Stimulated activated CD4-positive, alpha-beta T cell treated with anti-CD3 and anti-CD28 coated beads, Interleukin-15, amount 100 ng/mL, for 24 hours (primary cell): ENCODE measurements at regions not wholly inside any gene's neighbourhood (a gene's known extent, or its start where the extent isn't known, plus 50 kb on each side); places are given as distances from the start of the nearest gene placed in this dataset.

ENCODE experiments used
- DNase-seq: peaks from one replicate; pipeline ENCODE4 v3.0.0-alpha.2; 2020

- DNase-seq: no peak
Observed at GRCh38 chr9:116067566-116067965, 86.0 kb upstream of the PAPPA start.

GRCh38 chr9:116070256-116070914, 83.2 kb upstream of the PAPPA start:
- no peak for DNase-seq

DNA sequence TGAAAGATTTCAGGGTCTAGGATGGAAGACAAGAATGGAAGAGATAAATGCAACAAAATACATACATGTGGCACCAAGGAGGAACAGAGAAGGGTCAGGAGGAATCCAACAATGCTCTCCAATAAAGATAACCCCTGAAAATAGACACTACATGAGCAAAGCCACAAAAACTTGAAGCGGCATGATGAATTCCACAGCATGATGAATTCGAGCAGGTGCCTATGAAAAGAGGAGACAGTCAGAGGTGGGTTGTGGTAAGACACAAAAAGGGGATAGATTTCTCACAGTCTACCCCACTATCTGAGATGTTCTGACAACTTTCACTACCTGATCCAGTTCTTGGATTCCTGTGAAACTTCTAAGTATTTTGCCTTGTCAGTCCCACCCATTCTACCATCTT, 81.5 kb upstream of the PAPPA start:
- DNase-seq: no peak

- no peak for DNase-seq
Observed at GRCh38 chr9:116073826-116074225, 79.8 kb upstream of the PAPPA start.

- no peak for DNase-seq
Observed at GRCh38 chr9:116074658-116075057, 78.9 kb upstream of the PAPPA start.

DNA sequence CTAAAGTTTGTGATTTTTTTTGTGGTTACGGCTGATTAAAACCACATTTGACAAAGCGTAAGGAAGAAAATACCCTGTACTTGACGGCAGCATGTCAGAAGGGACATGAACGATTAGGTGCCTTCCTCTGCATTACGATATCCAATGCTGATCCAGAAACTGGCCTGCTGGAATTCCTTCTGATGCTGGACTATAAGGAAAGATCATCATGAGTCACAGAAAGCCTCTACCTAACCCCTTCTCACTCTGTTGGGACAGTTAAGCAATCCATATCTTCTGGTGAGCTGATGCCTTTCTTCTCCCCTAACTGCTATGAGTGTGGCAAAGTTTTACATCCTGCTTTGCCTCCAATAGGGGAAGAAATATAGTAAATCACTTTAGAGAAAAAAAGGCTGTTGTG, 78.4 kb upstream of the PAPPA start:
- DNase-seq: no peak

DNA sequence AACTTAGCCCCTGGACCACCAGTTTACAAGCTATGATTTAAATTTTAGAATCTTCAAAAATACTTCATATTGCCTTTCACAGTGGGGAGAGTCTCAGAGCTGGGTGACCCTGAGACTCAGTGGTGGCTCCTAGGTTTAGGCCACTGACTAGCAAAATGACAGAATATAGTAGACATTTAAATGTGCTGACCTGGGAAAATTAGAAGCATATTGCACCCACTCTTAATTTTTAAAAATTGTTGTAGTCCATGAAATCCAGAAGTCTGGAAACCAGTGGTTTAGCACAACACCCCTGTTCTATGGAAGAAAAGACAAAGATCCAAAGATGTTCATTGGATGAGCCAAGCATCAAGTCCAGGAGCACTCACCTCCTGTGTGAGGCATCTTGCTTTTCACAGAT, 75.0 kb upstream of the PAPPA start:
- no peak for DNase-seq

GRCh38 chr9:116080561-116080960, 73.0 kb upstream of the PAPPA start:
- DNase-seq: no peak

GRCh38 chr9:116081435-116082115, 72.0 kb upstream of the PAPPA start:
- DNase-seq: no peak

GRCh38 chr9:116083837-116084236, 69.8 kb upstream of the PAPPA start:
- no peak for DNase-seq

GRCh38 chr9:116084497-116084896, 69.1 kb upstream of the PAPPA start:
- no peak for DNase-seq

DNA sequence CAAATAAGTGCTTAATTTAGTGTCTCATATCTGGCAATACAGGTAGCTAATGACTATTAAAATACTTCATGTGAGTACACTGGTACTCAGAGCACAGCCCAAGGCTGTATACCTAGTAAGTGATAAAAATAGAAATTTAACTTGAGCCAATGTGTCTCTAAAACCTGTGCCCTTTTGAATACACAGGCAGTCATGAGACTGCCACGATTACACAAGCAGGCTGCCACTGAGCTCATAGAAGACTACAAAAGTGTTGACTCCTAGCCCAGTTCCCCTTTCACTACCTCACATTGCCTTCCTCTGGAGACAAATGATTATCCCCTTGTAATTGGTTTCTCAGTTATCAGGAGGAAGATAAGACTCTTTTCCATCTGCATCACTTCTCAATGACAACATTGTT, 66.3 kb upstream of the PAPPA start:
- no peak for DNase-seq

DNA sequence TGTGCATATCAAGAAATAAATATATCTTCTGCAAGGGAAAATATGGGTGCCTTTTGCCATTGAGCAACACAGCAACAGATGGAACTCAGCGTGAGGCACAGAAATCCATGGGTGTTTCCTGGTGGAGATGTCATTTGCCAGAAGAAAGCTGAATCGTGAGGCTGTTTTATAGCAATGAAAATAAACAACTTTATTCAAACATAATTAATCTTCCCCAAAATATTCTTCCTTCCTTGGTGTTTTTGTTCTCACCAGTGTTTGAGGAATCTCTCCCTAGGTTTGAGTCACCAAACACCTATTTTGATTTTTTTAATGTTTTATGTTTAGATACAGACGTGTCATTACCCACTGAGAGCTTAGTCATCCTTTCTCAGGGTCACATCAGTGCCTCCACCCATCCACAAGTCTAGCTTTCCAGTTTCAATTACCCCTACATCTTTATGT, 65.8 kb upstream of the PAPPA start:
- DNase-seq: no peak

GRCh38 chr9:116088396-116088795, 65.2 kb upstream of the PAPPA start:
- DNase-seq: no peak

- no peak for DNase-seq
Observed at GRCh38 chr9:116090030-116090770, 63.4 kb upstream of the PAPPA start.

DNA sequence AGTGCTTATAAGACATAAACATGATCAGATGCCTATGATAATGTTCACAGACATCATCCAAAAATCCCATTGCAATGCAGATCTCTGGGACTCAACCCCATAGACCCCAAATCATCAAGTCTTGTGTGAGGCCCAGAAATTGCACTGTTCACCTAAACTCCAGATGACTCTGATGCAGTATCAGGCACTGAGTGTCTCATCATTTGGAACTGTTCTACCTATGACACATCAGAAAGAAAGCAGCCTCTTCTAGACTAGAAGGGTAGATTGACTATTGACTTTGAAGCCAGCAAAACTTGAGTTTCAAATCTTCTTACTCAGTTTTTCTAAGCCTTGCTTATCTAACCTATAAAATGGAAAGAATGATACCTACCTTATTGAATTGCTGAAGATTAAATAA, 58.7 kb upstream of the PAPPA start:
- no peak for DNase-seq

GRCh38 chr9:116095403-116095802, 58.2 kb upstream of the PAPPA start:
- no peak for DNase-seq

DNA sequence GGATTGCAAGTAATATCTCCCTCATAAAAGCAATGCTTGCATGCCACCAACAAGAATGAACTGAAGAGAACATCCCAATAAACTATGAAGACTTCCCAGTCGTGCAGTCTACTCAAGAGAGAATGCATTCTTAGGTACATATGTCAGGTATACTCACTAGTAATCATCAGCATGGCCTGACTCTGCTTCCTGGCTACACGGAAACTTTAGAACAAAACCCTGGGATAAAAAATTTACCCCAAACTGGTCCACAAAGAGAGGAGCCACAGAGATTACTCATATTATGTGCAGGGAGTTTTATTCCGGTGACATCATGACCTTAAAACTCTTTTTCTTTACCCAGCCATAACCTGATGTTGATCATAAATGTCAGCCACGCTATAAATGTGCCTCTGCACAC, 57.5 kb upstream of the PAPPA start:
- DNase-seq: no peak

DNA sequence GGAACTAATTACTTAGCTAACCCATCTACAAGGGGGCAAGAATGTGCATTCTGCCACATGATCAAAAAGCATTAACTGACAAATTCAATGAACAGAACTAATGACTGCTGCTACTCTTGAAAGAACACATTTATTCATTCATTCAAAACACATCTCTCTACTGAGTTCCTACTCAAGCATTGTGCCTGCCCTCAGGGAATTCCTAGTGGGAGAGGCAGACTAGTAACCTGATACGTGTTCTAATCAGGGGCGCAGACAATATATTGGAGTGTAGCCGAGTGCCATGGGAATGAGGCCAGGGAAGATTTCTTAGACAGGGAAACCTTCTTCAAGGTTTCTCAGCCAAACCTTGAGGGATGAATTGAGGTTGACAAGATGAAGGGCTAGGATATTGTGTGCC, 56.7 kb upstream of the PAPPA start:
- no peak for DNase-seq

GRCh38 chr9:116098476-116098875, 55.1 kb upstream of the PAPPA start:
- no peak for DNase-seq

GRCh38 chr9:116099821-116100220, 53.8 kb upstream of the PAPPA start:
- no peak for DNase-seq

DNA sequence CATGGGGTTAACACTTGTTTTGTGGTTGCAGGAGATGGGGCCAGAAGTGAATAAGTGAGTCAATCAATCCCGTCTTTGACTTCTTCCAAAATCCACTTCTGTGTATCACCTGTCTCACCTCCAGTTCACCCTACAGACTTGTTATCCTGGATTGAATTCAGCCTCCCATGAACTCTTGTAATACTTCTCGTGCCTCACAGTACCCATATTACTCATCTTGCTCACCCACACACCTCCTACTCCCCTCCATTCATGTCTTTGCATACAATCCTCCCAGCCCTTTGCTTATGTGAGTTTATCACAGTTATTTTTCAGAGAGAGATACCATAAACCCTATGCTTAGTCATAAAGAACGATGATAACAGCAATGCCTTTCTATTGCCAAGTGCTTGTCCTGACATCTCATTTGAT, 52.9 kb upstream of the PAPPA start:
- no peak for DNase-seq

GRCh38 chr9:116101516-116101915, 52.1 kb upstream of the PAPPA start:
- DNase-seq: no peak

DNA sequence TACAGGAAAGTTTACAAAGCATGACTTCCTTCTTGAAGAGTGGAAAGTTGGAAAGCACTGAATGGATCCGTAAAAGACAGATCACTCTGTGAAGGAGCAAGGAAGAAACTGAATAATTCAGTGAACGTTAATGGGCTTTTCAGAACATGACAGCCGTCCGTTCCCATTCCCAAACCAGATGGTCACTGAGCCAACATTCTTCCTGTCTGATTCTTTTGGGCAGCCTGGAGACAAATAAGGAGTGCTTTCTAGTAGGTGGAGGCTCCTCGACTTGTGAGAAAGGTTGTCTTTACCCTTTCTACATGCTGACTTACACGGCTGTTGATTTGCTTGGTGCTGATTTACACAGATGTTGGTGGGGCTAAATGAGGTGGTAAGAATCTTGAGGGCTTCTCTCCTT, 51.0 kb upstream of the PAPPA start:
- DNase-seq: no peak
